IPS-15b (cell line): ENCODE measurements at regions not wholly inside any gene's neighbourhood (a gene's known extent, or its start where the extent isn't known, plus 50 kb on each side); places are given as distances from the start of the nearest gene placed in this dataset.

Source experiments
- H3K27me3 ChIP-seq: one replicate; pipeline ENCODE4 v1.6.1; 2013; ENCODE audit warnings: low read length; ENCODE audit not compliant: control insufficient read depth, insufficient read depth
- H3K36me3 ChIP-seq: one replicate; pipeline ENCODE4 v1.6.1; 2013; ENCODE audit warnings: low read length; ENCODE audit not compliant: control insufficient read depth, insufficient read depth
- H3K4me1 ChIP-seq: one replicate; pipeline ENCODE4 v1.6.1; 2013; ENCODE audit warnings: mild to moderate bottlenecking, low read length; ENCODE audit not compliant: control insufficient read depth, insufficient read depth
- H3K4me3 ChIP-seq: one replicate; pipeline ENCODE4 v1.5.1; 2013; ENCODE audit warnings: low read depth, low read length
- H3K9ac ChIP-seq: one replicate; pipeline ENCODE4 v1.6.1; 2013; ENCODE audit warnings: low read depth, mild to moderate bottlenecking, low read length
- H3K9me3 ChIP-seq: one replicate; pipeline ENCODE4 v1.6.1; 2013; ENCODE audit warnings: mild to moderate bottlenecking, low read length; ENCODE audit not compliant: control insufficient read depth, insufficient read depth

- Histone ChIP-seq H3K9me3 (no peaks in the 10 kb centered on the region), H3K27me3 (no peaks in the 10 kb centered on the region), H3K4me1 (peaks cover 6% of the 10 kb centered on the region), H3K4me3 (no peak overlapping the region), H3K9ac (no peak overlapping the region), H3K36me3 (no peaks in the 10 kb centered on the region)
These were observed 68.4 kb upstream of the NKD1 start for GRCh38 chr16:50479771-50480170.

- H3K27me3 ChIP-seq = no peaks in the 10 kb centered on the region
- no peaks in the 10 kb centered on the region for H3K36me3 ChIP-seq
- H3K9me3 ChIP-seq = no peaks in the 10 kb centered on the region
- no peak overlapping the region for H3K4me3 ChIP-seq
- H3K4me1 ChIP-seq = peaks cover 6% of the 10 kb centered on the region
- H3K9ac ChIP-seq = no peak overlapping the region
These were observed 69.4 kb upstream of the NKD1 start for GRCh38 chr16:50478773-50479149.

GRCh38 chr16:50478075-50478772 lies 70.0 kb upstream of the NKD1 start:
- no peaks in the 10 kb centered on the region for H3K27me3 ChIP-seq
- H3K4me1 ChIP-seq = peaks cover 6% of the 10 kb centered on the region
- no peak overlapping the region for H3K9ac ChIP-seq
- no peak overlapping the region for H3K4me3 ChIP-seq
- H3K36me3 ChIP-seq = no peaks in the 10 kb centered on the region
- H3K9me3 ChIP-seq = no peaks in the 10 kb centered on the region

GRCh38 chr16:50476486-50477255 lies 71.5 kb upstream of the NKD1 start:
- peaks cover 6% of the 10 kb centered on the region for H3K4me1 ChIP-seq
- H3K36me3 ChIP-seq = no peaks in the 10 kb centered on the region
- no peaks in the 10 kb centered on the region for H3K9me3 ChIP-seq
- no peak overlapping the region for H3K9ac ChIP-seq
- no peaks in the 10 kb centered on the region for H3K27me3 ChIP-seq
- H3K4me3 ChIP-seq = no peak overlapping the region

GRCh38 chr16:50475170-50475569 lies 73.0 kb upstream of the NKD1 start:
- H3K4me1 ChIP-seq = peaks cover 6% of the 10 kb centered on the region
- H3K4me3 ChIP-seq = no peak overlapping the region
- H3K9ac ChIP-seq = no peak overlapping the region
- H3K9me3 ChIP-seq = no peaks in the 10 kb centered on the region
- no peaks in the 10 kb centered on the region for H3K36me3 ChIP-seq
- H3K27me3 ChIP-seq = peaks cover 2% of the 10 kb centered on the region

- peaks cover 10% of the 10 kb centered on the region for H3K27me3 ChIP-seq
- no peaks in the 10 kb centered on the region for H3K36me3 ChIP-seq
- peaks cover 6% of the 10 kb centered on the region for H3K4me1 ChIP-seq
- no peaks in the 10 kb centered on the region for H3K9me3 ChIP-seq
- H3K4me3 ChIP-seq = no peak overlapping the region
- no peak overlapping the region for H3K9ac ChIP-seq
These were observed 74.1 kb upstream of the NKD1 start for GRCh38 chr16:50474138-50474537.

- no peaks in the 10 kb centered on the region for H3K36me3 ChIP-seq
- no peak overlapping the region for H3K4me3 ChIP-seq
- H3K9me3 ChIP-seq = no peaks in the 10 kb centered on the region
- H3K9ac ChIP-seq = no peak overlapping the region
- peaks cover 12% of the 10 kb centered on the region for H3K4me1 ChIP-seq
- peaks cover 17% of the 10 kb centered on the region for H3K27me3 ChIP-seq
These were observed 74.7 kb upstream of the NKD1 start for GRCh38 chr16:50473356-50473945.

GRCh38 chr16:50472472-50472871 lies 75.7 kb upstream of the NKD1 start:
- Histone ChIP-seq H3K4me3 (no peak overlapping the region), H3K9ac (no peak overlapping the region), H3K4me1 (peaks cover 6% of the 10 kb centered on the region), H3K9me3 (no peaks in the 10 kb centered on the region), H3K36me3 (no peaks in the 10 kb centered on the region), H3K27me3 (peaks cover 22% of the 10 kb centered on the region)

- H3K27me3 ChIP-seq = peaks cover 39% of the 10 kb centered on the region
- no peak overlapping the region for H3K4me3 ChIP-seq
- H3K9me3 ChIP-seq = no peaks in the 10 kb centered on the region
- H3K36me3 ChIP-seq = no peaks in the 10 kb centered on the region
- H3K4me1 ChIP-seq = peaks cover 6% of the 10 kb centered on the region
- H3K9ac ChIP-seq = no peak overlapping the region
These were observed 77.5 kb upstream of the NKD1 start for GRCh38 chr16:50470687-50471086.

GRCh38 chr16:50469744-50470321 lies 78.4 kb upstream of the NKD1 start:
- Histone ChIP-seq H3K27me3 (peaks cover 48% of the 10 kb centered on the region), H3K4me3 (no peak overlapping the region), H3K9ac (no peak overlapping the region), H3K4me1 (peaks cover 6% of the 10 kb centered on the region), H3K36me3 (no peaks in the 10 kb centered on the region), H3K9me3 (no peaks in the 10 kb centered on the region)

GRCh38 chr16:50469121-50469743 lies 79.0 kb upstream of the NKD1 start:
- Histone ChIP-seq H3K9ac (no peak overlapping the region), H3K4me3 (no peak overlapping the region), H3K36me3 (no peaks in the 10 kb centered on the region), H3K9me3 (no peaks in the 10 kb centered on the region), H3K4me1 (peaks cover 6% of the 10 kb centered on the region), H3K27me3 (peaks cover 53% of the 10 kb centered on the region)
